ENCODE measurements at regions not wholly inside any gene's neighbourhood (a gene's known extent, or its start where the extent isn't known, plus 50 kb on each side); places are given as distances from the start of the nearest gene placed in this dataset.

GRCh38 chrX:39665830-39666518, 431.8 kb downstream of the BCOR start:
- H3K9me3 Mint-ChIP-seq (ENCODE audit: low read depth, unreplicated experiment), result no peaks in the 10 kb centered on the region
- intact Hi-C loops (cut with micrococcal nuclease; ENCODE audit: unreplicated experiment), result no loop called here
- H3K36me3 Mint-ChIP-seq (ENCODE audit: insufficient read depth, unreplicated experiment), result no peaks in the 10 kb centered on the region
- no peaks in the 10 kb centered on the region for H3K4me1 Mint-ChIP-seq (ENCODE audit: low read depth, unreplicated experiment)
- peaks cover 12% of the 10 kb centered on the region for H3K27me3 Mint-ChIP-seq (ENCODE audit: unreplicated experiment)
- H3K27ac Mint-ChIP-seq (ENCODE audit: unreplicated experiment), result no peak overlapping the region
- no TSS peak for BruUV-seq (replicated peaks)
- no peak overlapping the region for H3K4me3 Mint-ChIP-seq (ENCODE audit: low read depth, unreplicated experiment)
- DNase-seq, result no peak
- TF ChIP-seq, protein P1, sequence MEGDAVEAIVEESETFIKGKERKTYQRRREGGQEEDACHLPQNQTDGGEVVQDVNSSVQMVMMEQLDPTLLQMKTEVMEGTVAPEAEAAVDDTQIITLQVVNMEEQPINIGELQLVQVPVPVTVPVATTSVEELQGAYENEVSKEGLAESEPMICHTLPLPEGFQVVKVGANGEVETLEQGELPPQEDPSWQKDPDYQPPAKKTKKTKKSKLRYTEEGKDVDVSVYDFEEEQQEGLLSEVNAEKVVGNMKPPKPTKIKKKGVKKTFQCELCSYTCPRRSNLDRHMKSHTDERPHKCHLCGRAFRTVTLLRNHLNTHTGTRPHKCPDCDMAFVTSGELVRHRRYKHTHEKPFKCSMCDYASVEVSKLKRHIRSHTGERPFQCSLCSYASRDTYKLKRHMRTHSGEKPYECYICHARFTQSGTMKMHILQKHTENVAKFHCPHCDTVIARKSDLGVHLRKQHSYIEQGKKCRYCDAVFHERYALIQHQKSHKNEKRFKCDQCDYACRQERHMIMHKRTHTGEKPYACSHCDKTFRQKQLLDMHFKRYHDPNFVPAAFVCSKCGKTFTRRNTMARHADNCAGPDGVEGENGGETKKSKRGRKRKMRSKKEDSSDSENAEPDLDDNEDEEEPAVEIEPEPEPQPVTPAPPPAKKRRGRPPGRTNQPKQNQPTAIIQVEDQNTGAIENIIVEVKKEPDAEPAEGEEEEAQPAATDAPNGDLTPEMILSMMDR (IDR thresholded peaks at IDR 0.05; ENCODE audit: unreplicated experiment), result no peak
- CTCF ChIA-PET, result no interaction called here

DNA sequence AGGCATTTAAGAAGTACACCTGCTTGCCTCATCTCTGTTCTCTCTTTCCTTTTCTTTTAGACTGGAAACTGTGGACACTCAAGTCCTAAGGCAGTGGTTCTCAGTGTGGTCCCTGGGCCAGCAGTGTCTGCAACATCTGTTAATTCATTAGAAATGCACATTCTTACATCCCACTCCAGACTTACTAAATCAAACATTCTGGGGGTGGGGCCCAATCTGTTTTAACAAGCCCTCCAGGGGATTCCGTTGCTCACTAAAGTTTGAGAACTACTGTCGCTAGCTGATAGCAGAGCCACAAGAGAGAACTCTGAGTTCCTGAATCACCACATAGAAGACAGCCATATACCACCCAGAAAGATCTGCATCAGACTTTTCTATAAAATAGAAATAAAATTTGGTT, 430.6 kb downstream of the BCOR start:
- no peak for DNase-seq
- Mint-ChIP-seq H3K36me3 (ENCODE audit: insufficient read depth, unreplicated experiment) (no peaks in the 10 kb centered on the region), H3K27ac (ENCODE audit: unreplicated experiment) (no peak overlapping the region), H3K4me3 (ENCODE audit: low read depth, unreplicated experiment) (no peak overlapping the region), H3K27me3 (ENCODE audit: unreplicated experiment) (peaks cover 24% of the 10 kb centered on the region), H3K9me3 (ENCODE audit: low read depth, unreplicated experiment) (no peaks in the 10 kb centered on the region), H3K4me1 (ENCODE audit: low read depth, unreplicated experiment) (no peaks in the 10 kb centered on the region)
- CTCF ChIA-PET, result no interaction called here
- TF ChIP-seq, protein P1 (IDR thresholded peaks at IDR 0.05; ENCODE audit: unreplicated experiment), result no peak
- intact Hi-C loops (cut with micrococcal nuclease; ENCODE audit: unreplicated experiment), result no loop called here
- no TSS peak for BruUV-seq (replicated peaks)

DNA sequence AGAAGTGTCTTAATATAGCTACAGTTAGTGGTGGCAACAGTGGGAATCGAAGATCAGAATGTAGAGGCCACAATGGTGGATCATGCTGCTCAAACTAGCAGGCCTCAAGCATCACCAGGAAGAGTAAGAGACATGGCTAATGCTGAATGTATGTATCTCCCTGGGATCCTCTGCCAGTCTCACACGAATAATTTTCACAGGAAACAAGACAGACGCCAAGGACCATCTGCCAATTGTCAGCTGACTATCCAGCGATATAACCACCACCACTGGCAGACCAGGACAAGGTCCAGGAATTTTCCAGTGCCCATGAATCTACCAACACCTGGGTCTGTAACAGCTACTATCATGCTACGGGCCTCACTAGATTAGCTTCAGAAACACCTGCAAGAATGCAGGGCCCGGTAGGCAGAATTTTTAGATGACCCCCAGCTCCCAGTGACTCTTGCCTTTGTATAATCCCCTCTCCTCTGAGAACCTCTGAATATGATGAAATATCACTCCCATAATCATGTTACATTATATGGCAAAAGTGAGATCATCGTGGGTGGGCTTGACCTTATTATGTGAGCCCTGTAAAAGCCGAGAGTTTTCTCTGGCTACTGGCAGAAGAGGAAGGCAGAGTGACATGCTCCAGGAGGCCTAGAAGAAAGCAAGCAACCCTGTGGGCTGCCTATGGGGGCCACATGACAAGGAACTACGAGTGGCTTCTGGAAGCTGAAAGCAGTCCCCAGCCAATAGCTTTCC, 429.8 kb downstream of the BCOR start:
- H3K36me3 Mint-ChIP-seq (ENCODE audit: insufficient read depth, unreplicated experiment), result no peaks in the 10 kb centered on the region
- TF ChIP-seq, protein P1 (IDR thresholded peaks at IDR 0.05; ENCODE audit: unreplicated experiment), result no peak
- H3K27ac Mint-ChIP-seq (ENCODE audit: unreplicated experiment), result no peak overlapping the region
- no peak overlapping the region for H3K4me3 Mint-ChIP-seq (ENCODE audit: low read depth, unreplicated experiment)
- intact Hi-C loops (cut with micrococcal nuclease; ENCODE audit: unreplicated experiment), result no loop called here
- DNase-seq, result no peak
- no peaks in the 10 kb centered on the region for H3K9me3 Mint-ChIP-seq (ENCODE audit: low read depth, unreplicated experiment)
- H3K4me1 Mint-ChIP-seq (ENCODE audit: low read depth, unreplicated experiment), result no peaks in the 10 kb centered on the region
- CTCF ChIA-PET, result no interaction called here
- BruUV-seq (replicated peaks), result no TSS peak
- H3K27me3 Mint-ChIP-seq (ENCODE audit: unreplicated experiment), result peaks cover 31% of the 10 kb centered on the region

- H3K9me3 Mint-ChIP-seq (ENCODE audit: low read depth, unreplicated experiment), result no peaks in the 10 kb centered on the region
- BruUV-seq (replicated peaks), result no TSS peak
Observed at GRCh38 chrX:39669668-39670067, 428.1 kb downstream of the BCOR start.

More at GRCh38 chrX:39669668-39670067, 428.1 kb downstream of the BCOR start:
- intact Hi-C loops (cut with micrococcal nuclease; ENCODE audit: unreplicated experiment), result no loop called here
- no peak overlapping the region for H3K4me3 Mint-ChIP-seq (ENCODE audit: low read depth, unreplicated experiment)
- TF ChIP-seq, protein P1 (IDR thresholded peaks at IDR 0.05; ENCODE audit: unreplicated experiment), result no peak
- no peaks in the 10 kb centered on the region for H3K4me1 Mint-ChIP-seq (ENCODE audit: low read depth, unreplicated experiment)
- H3K27me3 Mint-ChIP-seq (ENCODE audit: unreplicated experiment), result peaks cover 48% of the 10 kb centered on the region
- no peak for DNase-seq
- CTCF ChIA-PET, result no interaction called here
- H3K27ac Mint-ChIP-seq (ENCODE audit: unreplicated experiment), result no peak overlapping the region
- H3K36me3 Mint-ChIP-seq (ENCODE audit: insufficient read depth, unreplicated experiment), result no peaks in the 10 kb centered on the region

Measured in Calu3 (cell line).